GM21619 (cell line): ENCODE measurements at regions not wholly inside any gene's neighbourhood (a gene's known extent, or its start where the extent isn't known, plus 50 kb on each side); places are given as distances from the start of the nearest gene placed in this dataset.

ENCODE experiments used
- ATAC-seq: cut with Tn5 transposase; IDR thresholded peaks from one replicate; pipeline ENCODE4 v1.9.1; 2021; ENCODE audit not compliant: unreplicated experiment

DNA sequence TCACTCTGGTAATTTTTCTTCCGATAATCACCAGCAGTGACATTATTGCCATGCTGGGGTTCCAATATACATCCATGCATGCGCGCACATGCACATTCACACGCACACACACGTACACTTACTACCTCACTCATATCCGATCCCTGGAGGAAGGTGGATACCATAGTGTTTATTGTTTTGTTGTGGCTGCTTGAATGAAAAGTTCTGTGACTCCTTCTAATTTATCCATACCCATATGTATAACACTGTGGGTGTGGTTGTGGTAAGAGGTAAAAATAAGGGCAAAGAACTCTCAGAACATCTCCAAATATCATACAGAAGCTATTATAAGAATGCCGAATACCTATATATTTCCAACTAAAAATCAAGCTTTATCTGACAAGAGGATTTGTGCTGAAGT lies 407.8 kb upstream of the PODXL start:
- ATAC-seq, result no peak

DNA sequence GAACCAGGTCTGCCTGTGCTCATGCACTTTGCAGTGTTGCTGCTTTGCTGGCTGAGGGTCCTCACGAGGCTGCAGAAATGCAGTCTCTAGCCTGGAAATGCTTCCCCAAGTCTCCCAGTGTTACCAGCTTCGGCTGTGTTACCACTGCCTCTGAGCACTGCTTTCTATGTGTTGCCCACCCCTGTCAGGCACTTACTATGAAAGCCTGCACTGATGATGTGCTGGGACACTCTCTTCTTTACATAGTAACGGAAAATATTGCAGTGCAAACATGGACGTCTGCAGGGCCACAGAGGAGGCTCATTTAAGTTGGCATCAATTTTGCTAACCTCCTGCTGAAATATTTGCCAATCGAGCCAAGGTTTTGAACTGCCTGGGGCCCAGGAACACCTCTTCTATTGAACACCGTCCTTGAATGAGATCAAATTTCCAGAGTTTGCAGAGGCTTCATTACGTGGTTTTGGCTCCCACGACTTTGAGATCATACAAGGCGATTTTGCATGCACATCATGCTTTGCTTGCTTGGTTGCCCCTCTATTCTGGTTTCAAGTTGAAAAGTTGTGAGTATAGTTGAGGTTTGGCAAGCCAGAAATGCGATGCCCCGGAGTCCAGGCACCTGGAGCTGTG lies 404.7 kb upstream of the PODXL start:
- ATAC-seq, result no peak

DNA sequence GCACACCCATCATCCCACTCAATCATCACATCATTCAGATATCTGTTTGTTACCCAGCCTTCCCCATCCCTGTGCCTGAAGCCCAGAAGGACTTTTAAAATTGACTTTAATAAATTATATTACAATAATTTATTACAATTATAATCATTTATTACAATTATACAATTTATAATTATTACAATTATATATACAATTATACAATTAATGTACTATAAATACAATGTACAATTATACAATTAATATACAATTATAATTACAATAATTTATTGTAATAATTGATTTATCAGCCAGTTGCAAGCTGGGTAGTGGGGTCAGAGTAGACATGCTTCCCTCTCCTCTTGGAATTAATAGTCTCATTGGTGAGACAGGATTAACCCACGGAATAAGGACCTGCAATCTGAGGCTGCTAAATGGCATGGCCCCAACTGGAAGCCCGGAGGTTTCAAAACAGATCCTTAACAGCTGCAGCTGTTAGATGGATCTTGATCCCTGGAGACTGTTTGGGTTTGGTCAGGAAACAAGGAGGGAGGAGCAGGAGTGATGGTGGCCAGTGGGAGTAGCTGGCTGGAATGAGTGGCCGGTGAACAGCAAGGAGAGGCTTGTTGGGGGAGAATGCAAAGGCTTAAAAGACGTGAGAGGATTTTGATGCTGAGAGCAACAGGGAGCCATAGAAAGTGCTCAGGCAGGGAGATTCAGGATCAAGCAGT lies 402.8 kb upstream of the PODXL start:
- ATAC-seq, result no peak

DNA sequence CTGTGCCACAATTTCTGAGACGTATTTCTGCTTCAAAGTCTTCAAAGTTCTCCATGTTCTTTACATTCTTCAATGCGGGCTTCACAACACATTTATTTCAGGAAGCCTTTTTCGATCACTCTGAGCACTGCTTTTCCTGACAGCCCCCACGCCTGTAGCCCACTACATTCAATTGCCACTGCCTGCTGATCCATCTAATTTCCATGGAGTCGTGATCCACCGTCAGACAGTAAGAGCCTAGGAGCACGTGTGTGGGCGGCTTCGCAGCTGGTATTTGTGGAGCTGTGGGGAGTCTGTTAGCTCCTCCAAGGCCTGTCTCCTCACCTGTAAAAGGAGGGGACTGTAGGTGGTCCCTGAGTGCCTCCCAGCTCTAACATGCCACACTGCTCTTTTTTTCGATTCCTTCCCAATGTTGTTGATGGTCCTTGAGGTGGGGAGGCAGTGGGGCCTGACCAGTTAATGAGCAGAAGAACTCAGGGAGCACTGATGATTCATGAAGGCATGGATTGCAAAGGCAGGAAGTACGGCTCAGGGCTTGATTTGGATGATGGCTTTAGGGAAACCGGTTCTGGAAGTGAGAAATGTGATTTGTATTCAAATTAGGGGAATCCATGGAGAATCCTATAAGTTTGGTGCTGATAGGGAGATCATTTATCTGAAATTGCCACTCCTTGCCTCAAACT lies 401.1 kb upstream of the PODXL start:
- ATAC-seq, result no peak

DNA sequence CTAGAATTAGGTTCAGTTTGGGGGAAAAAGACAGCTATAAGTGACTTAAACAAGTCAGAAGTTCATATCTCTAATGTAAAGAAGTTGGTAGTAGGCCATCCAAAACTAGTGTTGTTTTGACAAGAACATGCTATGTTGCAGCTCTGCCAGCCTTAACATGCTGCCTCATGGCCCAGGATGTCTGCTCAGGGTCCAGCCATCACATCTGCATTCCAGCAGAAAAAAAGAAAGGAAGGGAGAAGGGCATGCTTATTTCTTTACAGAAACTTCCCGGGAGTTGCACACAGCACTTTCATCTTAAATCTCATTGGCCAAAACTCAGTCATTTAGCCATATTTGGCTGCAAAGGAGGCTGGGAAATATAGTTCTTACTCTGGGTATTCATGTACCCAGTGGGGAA lies 400.4 kb upstream of the PODXL start:
- ATAC-seq, result no peak

DNA sequence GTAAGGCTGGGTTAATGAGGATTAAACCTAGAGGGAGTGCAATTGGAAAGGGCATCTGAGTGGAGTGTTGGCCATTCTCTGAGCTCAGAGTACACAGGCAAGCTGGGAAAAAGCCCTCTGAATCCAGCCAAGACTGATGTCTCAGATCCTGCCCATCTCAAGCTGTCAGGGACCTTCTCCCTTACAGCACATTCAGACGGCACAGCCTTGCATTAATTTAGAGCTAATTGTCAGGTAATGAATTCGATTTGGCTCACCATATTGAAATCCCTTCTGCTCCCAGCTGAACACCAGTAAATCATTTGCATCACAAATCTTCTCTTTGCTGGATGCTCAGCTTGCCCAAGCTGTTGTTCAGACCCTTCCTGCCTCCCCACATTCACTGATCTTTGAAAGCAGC lies 399.3 kb upstream of the PODXL start:
- no peak for ATAC-seq

DNA sequence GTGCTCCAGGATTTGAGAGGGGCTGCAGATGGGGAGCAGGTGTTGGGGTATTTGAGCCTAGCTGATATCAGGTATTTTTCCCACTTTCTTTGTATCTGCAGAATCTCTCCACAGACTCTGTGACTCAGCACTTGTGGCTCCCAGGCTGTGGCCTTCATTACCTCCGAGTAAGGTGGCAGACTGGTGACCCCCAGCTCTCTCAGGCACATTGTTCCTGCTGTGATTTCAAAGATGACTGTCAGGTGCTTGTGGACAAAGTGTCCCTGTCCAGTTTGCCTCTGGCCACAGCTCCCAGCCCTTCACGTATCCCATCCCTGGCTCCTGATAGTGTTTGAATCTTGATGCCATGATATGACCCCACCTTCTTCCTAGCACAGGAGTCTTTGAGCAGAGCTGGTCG lies 396.8 kb upstream of the PODXL start:
- ATAC-seq, result no peak

DNA sequence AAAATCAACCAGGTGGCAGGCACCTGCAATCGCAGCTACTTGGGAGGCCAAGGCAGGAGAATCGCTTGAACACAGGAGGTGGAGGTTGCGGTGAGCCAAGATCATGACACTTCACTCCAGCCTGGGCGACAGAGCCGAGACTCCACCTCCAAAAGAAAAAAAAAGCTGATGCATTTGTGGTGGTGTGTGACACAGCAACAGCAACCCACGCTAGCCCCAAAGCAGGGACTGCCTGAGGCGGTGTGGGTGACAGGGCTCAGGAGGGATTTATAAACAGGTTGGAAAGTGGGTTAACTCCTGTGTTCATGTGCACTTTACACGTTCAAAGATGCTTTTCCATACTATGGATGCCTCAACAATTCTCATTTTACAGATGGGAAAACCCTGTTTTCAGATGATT lies 395.9 kb upstream of the PODXL start:
- ATAC-seq, result no peak

DNA sequence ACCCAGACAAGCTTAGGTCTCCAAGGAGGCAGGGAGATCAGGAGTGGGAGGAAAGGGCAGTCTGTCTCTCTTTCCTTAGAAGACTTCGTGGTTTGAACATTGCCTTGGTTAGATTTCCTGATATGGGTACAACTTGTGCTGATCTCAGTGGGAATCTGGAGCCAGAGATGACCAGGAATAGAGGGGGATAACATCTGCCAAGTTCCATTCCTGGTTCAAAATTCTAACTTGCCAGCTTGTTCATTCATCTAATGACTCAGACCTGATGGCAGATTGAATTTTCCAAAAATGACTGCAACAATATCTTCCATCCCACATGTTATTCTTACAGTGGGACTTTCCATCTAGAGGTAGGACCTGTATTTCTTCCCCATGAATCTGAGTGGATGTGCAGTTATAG lies 394.3 kb upstream of the PODXL start:
- no peak for ATAC-seq

DNA sequence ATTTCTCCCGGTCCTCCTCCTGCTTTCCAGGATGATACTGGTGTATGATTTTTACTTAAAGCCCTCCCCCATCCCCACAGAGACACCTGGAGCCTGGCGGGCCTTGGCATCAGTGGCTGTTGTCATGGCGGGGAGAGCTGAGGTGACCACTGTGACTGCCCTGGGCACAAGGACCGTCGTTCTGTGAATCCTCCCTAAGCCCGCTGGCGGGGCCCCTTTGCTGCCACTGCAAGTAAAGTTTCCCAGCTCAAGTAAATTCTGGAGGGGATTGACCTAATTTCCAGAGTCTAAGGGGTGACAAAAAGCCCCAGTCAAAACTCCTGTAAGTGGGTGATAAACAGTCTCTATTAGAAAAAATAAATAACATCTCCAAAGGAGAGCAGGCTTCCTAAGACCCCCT lies 393.2 kb upstream of the PODXL start:
- no peak for ATAC-seq

DNA sequence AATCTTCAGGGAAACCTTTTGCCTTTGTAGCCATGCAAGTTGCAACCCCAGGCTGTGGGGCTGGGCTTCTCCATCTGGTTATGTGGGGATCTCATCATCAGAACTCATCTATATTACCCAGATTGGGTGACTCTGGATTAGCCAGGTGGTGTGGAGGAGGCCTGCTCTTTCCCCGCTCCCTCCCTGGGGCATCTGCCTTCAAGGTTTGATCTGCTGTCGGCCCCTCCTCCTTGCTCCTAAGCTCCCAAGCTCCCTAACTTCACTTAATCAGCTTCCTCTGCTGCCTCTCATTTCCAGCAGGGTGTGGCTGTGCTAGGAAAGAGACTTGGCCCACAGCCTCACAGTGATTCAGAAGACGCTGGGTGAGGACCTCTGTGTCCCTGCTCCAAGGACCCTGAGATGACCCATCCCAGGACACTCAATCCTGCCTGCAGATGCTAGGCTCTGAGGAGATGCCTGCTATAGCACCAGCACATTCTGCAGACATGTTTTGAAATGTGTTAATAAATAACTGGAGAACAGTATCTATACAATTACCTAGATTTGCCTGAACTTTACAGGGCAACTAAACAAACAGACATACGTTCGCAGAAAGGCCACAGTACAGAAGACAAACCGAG lies 392.1 kb upstream of the PODXL start:
- no peak for ATAC-seq

DNA sequence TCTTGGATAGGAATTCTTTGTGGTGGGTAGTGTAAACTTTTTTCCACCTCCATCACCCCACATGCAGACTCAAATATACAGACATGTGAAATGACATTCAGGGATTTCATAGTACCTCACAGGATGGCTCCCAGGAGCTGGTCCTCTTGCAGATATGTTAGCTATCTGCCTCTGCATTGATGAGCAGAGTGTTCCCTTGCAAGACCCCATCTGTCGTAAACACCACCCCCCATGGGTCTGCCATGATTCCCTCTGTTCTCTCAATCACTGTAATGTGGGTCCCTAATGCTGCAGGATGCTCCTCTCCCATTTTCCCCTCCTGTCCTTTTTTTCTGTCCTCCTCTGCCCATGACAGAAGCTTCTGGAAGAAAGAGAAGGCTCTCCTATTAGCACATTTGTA lies 391.2 kb upstream of the PODXL start:
- no peak for ATAC-seq

DNA sequence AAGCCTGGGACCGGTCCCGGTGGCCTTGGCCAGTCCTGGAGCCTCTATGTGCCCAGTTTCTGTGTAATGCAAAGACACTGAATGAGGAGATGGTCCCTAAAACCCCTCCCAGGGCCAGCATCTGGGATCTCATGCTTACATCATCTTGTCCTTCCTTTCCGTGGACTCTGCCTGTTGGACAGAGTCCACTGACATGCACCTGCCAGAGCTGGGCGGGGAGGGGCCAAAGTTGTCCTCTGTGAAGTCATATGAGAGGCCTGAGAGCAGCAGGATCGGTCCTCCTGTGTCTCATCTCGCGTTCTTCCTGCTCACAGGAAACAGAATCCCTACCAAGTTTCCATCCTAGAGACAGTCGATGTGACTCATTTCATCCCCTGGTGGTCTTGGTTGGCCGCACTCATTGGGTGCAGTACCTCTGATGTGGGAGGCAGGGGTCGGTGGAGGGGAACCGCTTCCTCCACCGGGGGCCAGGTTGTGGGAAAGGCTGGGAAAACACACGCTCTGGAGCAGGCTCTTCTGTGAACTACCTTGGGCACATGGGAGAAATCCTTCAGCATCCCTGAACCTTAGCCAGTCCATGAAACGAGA lies 389.6 kb upstream of the PODXL start:
- ATAC-seq, result no peak

DNA sequence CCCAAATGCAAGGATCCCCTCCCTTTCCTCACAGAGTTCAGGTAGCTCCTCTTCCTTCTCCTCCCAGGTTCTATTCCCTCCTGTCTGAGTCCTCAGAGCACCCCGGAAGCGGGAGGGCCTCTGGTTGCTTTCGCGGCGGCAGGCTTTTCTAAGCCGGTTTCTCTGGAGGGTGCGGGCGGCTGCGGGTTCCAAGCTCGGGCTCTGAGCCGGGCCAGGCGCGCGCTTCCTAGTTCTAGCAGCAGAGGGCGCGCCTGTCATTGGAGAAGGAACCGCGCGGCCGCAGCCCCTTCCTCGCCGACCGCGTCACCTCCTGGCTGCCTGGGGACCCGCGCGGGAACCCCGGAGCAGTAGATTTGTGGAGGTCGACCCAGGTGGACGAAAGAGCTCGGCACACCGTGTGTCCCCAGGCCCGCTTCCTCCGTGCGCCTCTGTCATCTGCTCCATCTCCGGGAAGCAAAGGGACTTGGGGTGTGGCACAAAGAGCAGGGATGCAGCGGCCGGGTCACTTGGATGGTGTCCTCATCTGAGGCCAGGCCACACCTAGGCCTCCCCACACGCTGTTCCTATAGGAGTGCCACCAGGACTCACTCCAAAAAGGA lies 389.0 kb upstream of the PODXL start:
- no peak for ATAC-seq

DNA sequence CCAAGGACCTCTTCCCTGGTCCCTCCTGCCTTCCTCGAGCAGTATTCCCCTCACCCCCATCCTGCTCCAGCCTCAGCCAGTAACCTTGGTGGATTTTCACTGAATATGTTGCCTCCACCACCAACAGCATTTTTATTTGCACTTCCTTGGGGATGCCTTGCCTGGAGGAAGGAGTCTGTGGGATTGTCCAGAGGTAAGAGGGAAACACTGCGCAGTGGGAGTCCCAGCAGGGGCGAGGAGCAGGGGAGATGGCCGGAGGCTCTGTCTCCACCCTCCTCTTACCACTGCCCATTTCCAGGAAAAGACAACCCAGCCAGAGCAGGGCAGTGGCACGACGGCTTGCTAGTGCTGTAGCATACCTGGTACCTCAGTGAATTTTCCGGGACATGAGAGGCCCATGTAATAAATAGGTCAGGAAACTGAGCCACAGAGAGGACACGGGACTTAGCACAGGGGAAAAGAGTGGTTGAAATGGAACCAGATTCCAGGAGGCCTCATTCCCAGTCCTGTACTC lies 388.2 kb upstream of the PODXL start:
- ATAC-seq, result no peak

DNA sequence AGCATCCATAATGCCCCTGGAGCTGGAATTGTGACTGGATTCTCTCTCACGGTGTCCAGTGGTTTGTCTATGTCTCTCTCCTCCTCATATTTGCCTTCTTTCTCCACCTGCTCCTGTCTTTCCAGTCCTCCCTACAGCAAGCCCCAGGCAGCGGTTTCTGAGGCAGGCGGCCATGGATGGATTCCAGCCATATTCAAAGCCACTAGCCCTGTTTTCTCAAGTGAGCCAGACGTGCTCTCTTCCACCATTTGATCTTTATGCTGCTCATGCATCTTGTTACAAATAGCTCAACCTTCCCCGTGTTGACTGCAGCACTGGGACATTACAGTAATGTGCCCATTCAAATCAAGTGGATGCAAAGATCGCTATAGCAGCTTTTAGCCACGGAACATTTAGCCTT lies 387.2 kb upstream of the PODXL start:
- no peak for ATAC-seq

DNA sequence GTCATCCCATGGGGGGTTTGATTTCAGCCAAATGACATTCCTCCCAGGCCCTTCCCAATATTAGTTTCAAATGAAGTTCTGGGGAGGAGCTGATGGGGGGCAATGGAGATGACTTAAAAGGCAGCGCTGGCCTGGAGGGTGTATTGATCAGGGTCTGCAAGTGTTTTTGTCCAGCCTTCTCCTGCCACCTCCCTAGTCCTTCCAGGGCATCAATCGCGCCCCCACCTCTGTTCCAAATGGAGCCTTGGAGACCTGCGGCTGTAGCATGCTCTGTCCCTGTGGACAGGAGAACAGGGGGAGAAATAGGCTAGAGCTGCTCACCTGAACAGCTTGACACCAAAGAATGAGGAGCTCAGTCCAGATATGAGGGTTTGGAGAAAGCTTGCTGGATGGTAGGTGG lies 386.8 kb upstream of the PODXL start:
- ATAC-seq, result no peak

DNA sequence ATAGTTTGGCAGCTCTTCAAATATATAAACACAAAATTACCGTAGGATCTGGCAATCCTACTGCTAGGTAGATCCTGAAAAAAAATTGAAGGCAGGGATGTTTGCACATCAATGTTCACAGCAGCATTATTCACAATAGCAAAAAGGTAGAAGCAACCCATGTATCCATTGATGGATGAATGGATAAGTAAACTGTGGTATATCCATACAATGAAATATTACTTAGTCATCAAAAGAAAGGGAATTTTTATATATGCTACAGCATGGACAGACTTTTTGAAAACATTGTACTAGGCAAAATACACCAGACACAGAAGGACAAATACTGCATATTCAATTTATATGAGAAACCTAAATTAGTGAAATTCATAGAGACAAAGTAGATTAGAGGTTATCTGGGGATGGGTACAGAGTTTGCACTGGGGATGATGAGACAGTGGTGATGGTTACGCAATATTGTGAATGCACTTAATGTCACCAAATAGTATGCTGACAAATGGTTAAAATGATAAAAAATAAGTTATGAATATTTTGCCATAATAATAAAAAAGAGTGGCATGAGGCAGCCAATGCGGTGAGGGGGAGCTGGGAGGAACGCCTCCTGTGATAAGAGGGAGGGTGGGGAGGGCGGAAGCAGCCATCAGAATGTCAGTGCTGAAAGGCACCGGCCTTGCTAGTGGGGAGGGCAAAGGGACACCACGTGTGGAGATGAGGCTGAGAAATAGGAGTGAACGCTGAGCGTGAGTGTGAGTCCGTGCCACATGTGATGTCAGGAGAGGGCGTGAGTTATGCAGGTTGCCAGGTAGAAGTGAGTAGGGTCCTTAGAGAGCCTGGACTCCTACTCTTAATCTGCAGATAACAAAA lies 386.1 kb upstream of the PODXL start:
- no peak for ATAC-seq

DNA sequence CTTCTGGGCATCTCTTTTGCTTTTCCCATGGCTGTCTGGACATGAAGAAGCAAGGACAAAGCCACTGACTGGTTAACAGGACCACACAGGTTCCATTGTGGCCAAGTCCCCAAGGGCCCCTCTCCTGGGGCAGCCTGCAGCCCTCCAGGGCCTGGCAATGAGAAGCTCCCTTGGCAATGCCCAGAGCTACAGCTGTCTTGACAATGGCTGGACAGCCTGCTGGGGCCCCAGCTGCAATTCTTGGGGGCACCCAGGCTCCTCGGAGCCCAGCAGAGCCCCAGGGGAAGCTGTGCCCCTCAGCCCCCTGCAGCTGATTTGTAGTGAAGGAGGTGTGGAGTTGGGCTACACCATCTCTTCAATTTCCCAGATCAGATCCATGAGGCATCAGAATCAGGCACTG lies 384.9 kb upstream of the PODXL start:
- no peak for ATAC-seq

DNA sequence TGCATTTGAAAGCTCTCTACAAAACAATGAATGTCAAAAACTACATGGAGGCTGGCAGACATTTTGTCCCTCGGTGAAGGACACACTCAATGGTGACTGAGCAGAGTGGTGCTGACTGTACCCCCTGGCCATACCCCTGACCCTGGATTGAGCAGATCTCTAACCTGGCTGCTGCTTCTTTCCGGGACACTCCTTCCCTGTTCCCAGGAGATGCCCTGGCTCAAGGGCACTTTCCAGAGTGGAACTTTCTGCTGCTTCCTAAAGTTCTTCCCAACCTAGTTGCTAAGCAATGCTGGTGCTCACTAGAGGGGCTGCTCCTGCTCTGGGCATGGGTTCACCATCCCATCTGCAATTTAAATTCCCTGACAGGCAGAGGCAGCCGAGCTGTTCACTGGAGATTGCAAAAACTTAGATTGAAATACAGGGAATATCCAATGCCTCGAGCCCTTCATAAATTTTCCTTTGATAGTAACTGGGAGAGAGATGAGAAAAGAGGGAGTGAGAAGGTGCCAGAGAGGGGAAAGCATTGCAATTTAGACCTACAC lies 384.3 kb upstream of the PODXL start:
- no peak for ATAC-seq
